PC-9 (cell line): ENCODE measurements at regions not wholly inside any gene's neighbourhood (a gene's known extent, or its start where the extent isn't known, plus 50 kb on each side); places are given as distances from the start of the nearest gene placed in this dataset.

Experiments
- BruUV-seq: library from RNA; stranded (reverse); fragments of 400-500 nt; replicated peaks from 2 replicates; lab custom pipeline; 2021; lab: Mats Ljungman, UMichigan
- CTCF ChIA-PET: fragments of 300-600 bp; sonication (Branson Sonifier 250); formaldehyde crosslinking; loops from one replicate; lab custom pipeline; 2022; ENCODE audit warnings: antibody characterized with exemption; lab: Charles Lee
- POLR2A ChIA-PET: fragments of 300-600 bp; sonication (Branson Sonifier 250); formaldehyde crosslinking; loops from one replicate; lab custom pipeline; 2022; ENCODE audit warnings: antibody characterized with exemption; ENCODE audit not compliant: unreplicated experiment; lab: Charles Lee
- DNase-seq, 2 experiments: peaks; one replicate each; pipeline versions ENCODE4 v3.0.0 to v3.0.0-alpha.2; 2015 to 2022; ENCODE audit warnings: mixed read lengths in 1 of 2
- H2AFZ ChIP-seq: fragments of 200-600 bp; sonication (generic); 2 replicates; pipeline ENCODE4 v1.8.1; 2017; ENCODE audit warnings: antibody characterized with exemption
- H3F3A ChIP-seq: fragments of 200-600 bp; sonication (generic); 2 replicates; pipeline ENCODE4 v1.8.1; 2017; ENCODE audit warnings: antibody characterized with exemption, mild to moderate bottlenecking, low read depth; ENCODE audit not compliant: insufficient read depth
- H3K27ac ChIP-seq: fragments of 200-600 bp; sonication (generic); 2 replicates; pipeline ENCODE4 v1.6.1; 2016; ENCODE audit warnings: mixed run types
- H3K27me3 ChIP-seq: fragments of 200-600 bp; sonication (generic); 2 replicates; pipeline ENCODE4 v1.6.1; 2016; ENCODE audit warnings: low read depth, mixed run types; ENCODE audit not compliant: insufficient read depth
- H3K36me3 ChIP-seq: fragments of 200-600 bp; sonication (generic); 2 replicates; pipeline ENCODE4 v1.6.1; 2016; ENCODE audit warnings: low read depth, mixed run types
- H3K4me1 ChIP-seq: fragments of 200-600 bp; sonication (generic); replicated peaks from 2 replicates; pipeline ENCODE4 v1.6.1; 2016; ENCODE audit warnings: mixed run types; ENCODE audit not compliant: insufficient read depth
- H3K4me2 ChIP-seq: fragments of 200-600 bp; sonication (generic); 2 replicates; pipeline ENCODE4 v1.6.1; 2017; ENCODE audit warnings: mixed run types
- H3K4me3 ChIP-seq: fragments of 200-600 bp; sonication (generic); 2 replicates; pipeline ENCODE4 v1.6.1; 2016; ENCODE audit warnings: mixed run types
- H3K79me2 ChIP-seq: fragments of 200-600 bp; sonication (generic); 2 replicates; pipeline ENCODE4 v1.6.1; 2017; ENCODE audit warnings: low read depth, mixed run types
- H3K9me2 ChIP-seq: fragments of 200-600 bp; sonication (generic); 2 replicates; pipeline ENCODE4 v1.8.1; 2017; ENCODE audit warnings: mild to moderate bottlenecking; ENCODE audit not compliant: insufficient read depth
- H3K9me3 ChIP-seq: fragments of 200-600 bp; sonication (generic); 2 replicates; pipeline ENCODE4 v1.8.1; 2016; ENCODE audit warnings: low read depth; ENCODE audit not compliant: insufficient read depth
- H4K20me1 ChIP-seq: fragments of 200-600 bp; sonication (generic); 2 replicates; pipeline ENCODE4 v1.8.1; 2017; ENCODE audit not compliant: insufficient read depth
- CTCF ChIP-seq: fragments of 200-600 bp; sonication (generic); conservative IDR thresholded peaks from 2 replicates; pipeline ENCODE4 v1.6.1; 2017; ENCODE audit warnings: mixed run types, antibody characterized with exemption, mild to moderate bottlenecking, moderate library complexity
- EZH2 ChIP-seq: fragments of 200-600 bp; sonication (generic); IDR thresholded peaks from 2 replicates; pipeline ENCODE4 v1.8.0; 2017; ENCODE audit warnings: antibody characterized with exemption, low read depth
- intact Hi-C: fragments of 100-400 bp; cut with micrococcal nuclease; formaldehyde crosslinking; loops from one replicate; pipeline ENCODE4 v1.10.0; 2022; ENCODE audit not compliant: unreplicated experiment

GRCh38 chr11:115644856-115645255, 140.6 kb upstream of the CADM1 start:
- Histone ChIP-seq H3K27me3 (peaks cover 57% of the 10 kb centered on the region), H3K4me3 (no peak overlapping the region), H2AFZ (no peak overlapping the region), H3K9me2 (no peaks in the 10 kb centered on the region), H3K4me1 (no peaks in the 10 kb centered on the region), H4K20me1 (no peaks in the 10 kb centered on the region), H3K9me3 (no peaks in the 10 kb centered on the region; the same call in 1 of the 2 replicates), H3K79me2 (no peaks in the 10 kb centered on the region), H3K27ac (no peak overlapping the region), H3F3A (no peaks in the 10 kb centered on the region), H3K36me3 (no peaks in the 10 kb centered on the region), H3K4me2 (no peak overlapping the region)
- CTCF ChIA-PET = no interaction called here
- POLR2A ChIA-PET = no interaction called here
- no peak for DNase-seq
- intact Hi-C loops = no loop called here
- no TSS peak for BruUV-seq
- no peak for TF ChIP-seq CTCF
- TF ChIP-seq EZH2 = no peak

- H3K4me3 ChIP-seq = no peak overlapping the region
- H3K4me1 ChIP-seq = no peaks in the 10 kb centered on the region
- H3K36me3 ChIP-seq = no peaks in the 10 kb centered on the region
- intact Hi-C loops = no loop called here
- POLR2A ChIA-PET = no interaction called here
- H3F3A ChIP-seq = no peaks in the 10 kb centered on the region
- no TSS peak for BruUV-seq
- no peaks in the 10 kb centered on the region; the same call in 1 of the 2 replicates for H3K9me3 ChIP-seq
- no peaks in the 10 kb centered on the region for H4K20me1 ChIP-seq
- no peaks in the 10 kb centered on the region for H3K79me2 ChIP-seq
- H2AFZ ChIP-seq = no peak overlapping the region
- DNase-seq = no peak
- CTCF ChIA-PET = no interaction called here
- H3K27me3 ChIP-seq = peaks cover 57% of the 10 kb centered on the region
- H3K4me2 ChIP-seq = no peak overlapping the region
- TF ChIP-seq EZH2 = no peak
- no peak for TF ChIP-seq CTCF
- no peak overlapping the region for H3K27ac ChIP-seq
- no peaks in the 10 kb centered on the region for H3K9me2 ChIP-seq
Observed at GRCh38 chr11:115643549-115644270, 139.5 kb upstream of the CADM1 start.

GRCh38 chr11:115642660-115643059, 138.4 kb upstream of the CADM1 start:
- H2AFZ ChIP-seq = no peak overlapping the region
- H3K27me3 ChIP-seq = peaks cover 53% of the 10 kb centered on the region
- ChIA-PET CTCF (no interaction called here), POLR2A (no interaction called here)
- intact Hi-C loops = no loop called here
- TF ChIP-seq EZH2 (no peak), CTCF (no peak)
- BruUV-seq = no TSS peak
- no peaks in the 10 kb centered on the region for H3K4me1 ChIP-seq
- H3K4me2 ChIP-seq = no peak overlapping the region
- H3K9me2 ChIP-seq = no peaks in the 10 kb centered on the region
- H3K36me3 ChIP-seq = no peaks in the 10 kb centered on the region
- H3K9me3 ChIP-seq = no peaks in the 10 kb centered on the region; the same call in 1 of the 2 replicates
- no peak overlapping the region for H3K4me3 ChIP-seq
- no peaks in the 10 kb centered on the region for H3F3A ChIP-seq
- no peaks in the 10 kb centered on the region for H3K79me2 ChIP-seq
- no peak overlapping the region for H3K27ac ChIP-seq
- no peak for DNase-seq
- H4K20me1 ChIP-seq = no peaks in the 10 kb centered on the region
